NT2/D1 (cell line): ENCODE measurements at regions not wholly inside any gene's neighbourhood (a gene's known extent, or its start where the extent isn't known, plus 50 kb on each side); places are given as distances from the start of the nearest gene placed in this dataset.

ENCODE experiments used
- SUZ12 ChIP-seq: IDR thresholded peaks from 2 replicates; pipeline ENCODE4 v1.6.1; 2011; ENCODE audit not compliant: insufficient read length, insufficient read depth; ENCODE audit errors: extremely low read depth
- YY1 ChIP-seq: IDR thresholded peaks from 2 replicates; pipeline ENCODE4 v1.6.1; 2011; ENCODE audit not compliant: insufficient read length, insufficient read depth
- ZNF274 ChIP-seq: IDR thresholded peaks from 2 replicates; pipeline ENCODE4 v1.6.1; 2011; ENCODE audit warnings: mild to moderate bottlenecking, low read depth, low read length

GRCh38 chr1:24984800-24985522 is 54.9 kb upstream of the RUNX3 start:
- TF ChIP-seq YY1 (no peak), ZNF274 (no peak), SUZ12 (no peak)
